Fibroblast of lung (primary cell): ENCODE measurements at regions not wholly inside any gene's neighbourhood (a gene's known extent, or its start where the extent isn't known, plus 50 kb on each side); places are given as distances from the start of the nearest gene placed in this dataset.

Experiments used
- DNase-seq, 2 donors: peaks; one replicate each; pipeline versions ENCODE4 v3.0.0 to v3.0.0-alpha.2; 2010; ENCODE audit warnings: low read depth in 2 of 2
- H2AFZ ChIP-seq: 2 replicates; pipeline ENCODE4 v1.5.1; 2012; ENCODE audit warnings: low read length, control low read depth, inconsistent platforms
- H3K27ac ChIP-seq: 2 replicates; pipeline ENCODE4 v1.5.1; 2011; ENCODE audit warnings: low read length, control low read depth; ENCODE audit not compliant: insufficient read depth
- H3K27me3 ChIP-seq: 2 replicates; pipeline ENCODE4 v1.5.1; 2011; ENCODE audit warnings: mild to moderate bottlenecking, low read length; ENCODE audit not compliant: control insufficient read depth, insufficient read depth
- H3K36me3 ChIP-seq: 2 replicates; pipeline ENCODE4 v1.5.1; 2011; ENCODE audit warnings: low read length; ENCODE audit not compliant: control insufficient read depth, insufficient read depth
- H3K4me1 ChIP-seq: 2 replicates; pipeline ENCODE4 v1.5.1; 2011; ENCODE audit warnings: low read length; ENCODE audit not compliant: control insufficient read depth, insufficient read depth; ENCODE audit errors: extremely low read depth
- H3K4me2 ChIP-seq: 2 replicates; pipeline ENCODE4 v1.5.1; 2011; ENCODE audit warnings: low read length, control low read depth; ENCODE audit not compliant: insufficient read depth; ENCODE audit errors: extremely low read depth
- H3K4me3 ChIP-seq, 4 experiments: fragments of 200-600 bp in 1 of 4; sonication (generic) in 1 of 4; replicated peaks in 1 of 4; 2 replicates each; pipeline ENCODE4 v1.5.1; 2011 to 2016; ENCODE audit warnings: low read length in 4 of 4, low read depth in 3 of 4, mild to moderate bottlenecking in 3 of 4, control low read depth in 2 of 4, inconsistent platforms in 1 of 4, mixed read lengths in 1 of 4; ENCODE audit not compliant: insufficient read depth in 1 of 4; ENCODE audit errors: control extremely low read depth in 1 of 4
- H3K79me2 ChIP-seq: 2 replicates; pipeline ENCODE4 v1.5.1; 2012; ENCODE audit warnings: mild to moderate bottlenecking, low read length, inconsistent platforms; ENCODE audit not compliant: control insufficient read depth, insufficient read depth
- H3K9ac ChIP-seq: 2 replicates; pipeline ENCODE4 v1.5.1; 2011; ENCODE audit warnings: mild to moderate bottlenecking, low read length, control low read depth; ENCODE audit not compliant: insufficient read depth
- H3K9me3 ChIP-seq: 2 replicates; pipeline ENCODE4 v1.5.1; 2012; ENCODE audit warnings: low read depth, low read length; ENCODE audit not compliant: control insufficient read depth, insufficient read depth
- H4K20me1 ChIP-seq: 2 replicates; pipeline ENCODE4 v1.5.1; 2011; ENCODE audit warnings: low read length; ENCODE audit not compliant: control insufficient read depth, insufficient read depth; ENCODE audit errors: extremely low read depth
- EZH2 ChIP-seq: IDR thresholded peaks from 2 replicates; pipeline ENCODE4 v1.5.1; 2012; ENCODE audit warnings: low read length, control low read depth, mild to moderate bottlenecking; ENCODE audit errors: missing control alignments
- TF ChIP-seq, protein P1 (sequence below), 2 donors: IDR thresholded peaks in 1 of 2; conservative IDR thresholded peaks in 1 of 2; 1 replicate in 1 of 2; 2 replicates in 1 of 2; pipeline ENCODE4 v1.5.1; 2011 to 2012; ENCODE audit warnings: low read length in 2 of 2, control low read depth in 1 of 2, inconsistent platforms in 1 of 2, low read depth in 1 of 2, mild to moderate bottlenecking in 1 of 2

DNA sequence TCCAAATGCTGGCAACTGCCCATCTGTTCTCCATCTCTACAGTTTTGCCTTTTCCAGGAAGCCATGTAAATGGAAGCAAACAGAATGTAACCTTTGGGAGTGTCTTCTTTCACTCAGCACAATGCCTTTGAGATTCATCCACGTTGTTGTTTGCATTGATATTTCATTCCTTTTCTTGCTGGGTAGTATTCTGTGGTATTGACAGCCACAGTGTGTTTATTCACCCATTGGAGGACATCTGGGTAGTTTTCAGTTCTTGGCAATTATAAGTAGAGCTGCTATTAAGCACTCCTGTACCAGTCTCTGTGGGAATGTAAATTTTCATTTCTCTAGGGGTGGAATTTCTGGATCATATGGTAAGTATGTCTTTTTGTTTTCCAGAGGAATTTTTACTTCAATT, 194.3 kb upstream of the RPS6KA3 start:
- TF ChIP-seq, protein P1, sequence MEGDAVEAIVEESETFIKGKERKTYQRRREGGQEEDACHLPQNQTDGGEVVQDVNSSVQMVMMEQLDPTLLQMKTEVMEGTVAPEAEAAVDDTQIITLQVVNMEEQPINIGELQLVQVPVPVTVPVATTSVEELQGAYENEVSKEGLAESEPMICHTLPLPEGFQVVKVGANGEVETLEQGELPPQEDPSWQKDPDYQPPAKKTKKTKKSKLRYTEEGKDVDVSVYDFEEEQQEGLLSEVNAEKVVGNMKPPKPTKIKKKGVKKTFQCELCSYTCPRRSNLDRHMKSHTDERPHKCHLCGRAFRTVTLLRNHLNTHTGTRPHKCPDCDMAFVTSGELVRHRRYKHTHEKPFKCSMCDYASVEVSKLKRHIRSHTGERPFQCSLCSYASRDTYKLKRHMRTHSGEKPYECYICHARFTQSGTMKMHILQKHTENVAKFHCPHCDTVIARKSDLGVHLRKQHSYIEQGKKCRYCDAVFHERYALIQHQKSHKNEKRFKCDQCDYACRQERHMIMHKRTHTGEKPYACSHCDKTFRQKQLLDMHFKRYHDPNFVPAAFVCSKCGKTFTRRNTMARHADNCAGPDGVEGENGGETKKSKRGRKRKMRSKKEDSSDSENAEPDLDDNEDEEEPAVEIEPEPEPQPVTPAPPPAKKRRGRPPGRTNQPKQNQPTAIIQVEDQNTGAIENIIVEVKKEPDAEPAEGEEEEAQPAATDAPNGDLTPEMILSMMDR (conservative IDR thresholded peaks at IDR 0.05 in 1 of 2, IDR thresholded peaks at IDR 0.05 in 1 of 2; ENCODE audit: low read depth in 1 of 2, low read length in 2 of 2): no peak
- TF ChIP-seq EZH2: no peak
- no peaks in the 10 kb centered on the region for H3K9me3 ChIP-seq
- H3K4me1 ChIP-seq: no peaks in the 10 kb centered on the region
- H2AFZ ChIP-seq: no peak overlapping the region
- no peak overlapping the region for H3K4me3 ChIP-seq
- H3K27me3 ChIP-seq: no peaks in the 10 kb centered on the region
- H4K20me1 ChIP-seq: no peaks in the 10 kb centered on the region
- DNase-seq: no peak
- H3K79me2 ChIP-seq: no peaks in the 10 kb centered on the region
- H3K9ac ChIP-seq: no peak overlapping the region
- H3K36me3 ChIP-seq: no peaks in the 10 kb centered on the region
- H3K27ac ChIP-seq: no peak overlapping the region
- H3K4me2 ChIP-seq: no peak overlapping the region

DNA sequence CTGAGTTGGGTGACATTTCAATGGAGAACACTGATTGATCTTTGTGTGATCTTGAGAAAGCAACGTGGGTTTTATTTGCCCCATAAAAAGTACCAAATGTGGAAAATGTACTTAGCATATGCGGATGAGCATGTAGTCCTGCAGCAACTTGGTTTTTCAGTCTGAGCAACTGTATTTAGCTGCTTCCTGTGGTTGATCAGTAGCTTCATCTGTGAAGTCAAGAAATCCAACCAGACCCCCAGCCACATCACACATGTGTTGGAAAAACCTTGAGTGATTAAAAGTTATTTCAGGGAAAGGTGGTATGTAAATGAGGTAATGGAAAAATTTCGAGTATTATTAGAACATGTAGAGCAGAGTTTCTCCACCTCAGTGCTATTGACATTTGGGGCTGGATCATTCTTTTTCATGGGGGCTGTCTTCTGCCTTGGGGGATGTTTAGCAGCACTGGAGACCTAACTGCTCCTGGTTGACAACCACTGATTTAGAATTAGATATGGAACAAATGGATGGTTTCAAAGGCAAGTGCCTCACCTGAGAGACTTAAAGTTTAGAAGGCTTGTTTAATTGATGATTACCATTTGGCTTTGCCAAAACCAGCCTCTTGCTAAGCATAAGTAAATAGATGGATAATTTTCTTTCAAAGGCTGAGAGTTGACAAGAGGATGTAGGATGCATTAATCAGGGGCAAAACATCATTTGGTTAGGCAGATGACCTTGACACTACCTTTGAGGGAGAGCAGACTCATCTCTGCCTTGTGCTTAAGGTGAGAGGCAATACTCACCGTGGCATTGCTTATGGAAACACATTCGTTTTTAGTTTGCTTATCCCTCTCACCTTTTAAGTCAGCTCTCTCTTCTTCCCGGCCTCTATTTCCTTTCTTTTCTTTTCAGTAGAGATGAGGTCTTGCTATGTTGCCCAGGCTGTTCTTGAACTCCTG, 193.0 kb upstream of the RPS6KA3 start:
- Histone ChIP-seq H4K20me1 (no peaks in the 10 kb centered on the region), H3K36me3 (no peaks in the 10 kb centered on the region), H3K4me2 (no peak overlapping the region), H3K27me3 (no peaks in the 10 kb centered on the region), H3K27ac (no peak overlapping the region), H3K4me3 (no peak overlapping the region), H3K9ac (no peak overlapping the region), H3K9me3 (no peaks in the 10 kb centered on the region), H3K79me2 (no peaks in the 10 kb centered on the region), H2AFZ (no peak overlapping the region), H3K4me1 (no peaks in the 10 kb centered on the region)
- DNase-seq: no peak
- TF ChIP-seq, protein P1 (conservative IDR thresholded peaks at IDR 0.05 in 1 of 2, IDR thresholded peaks at IDR 0.05 in 1 of 2; ENCODE audit: low read depth in 1 of 2, low read length in 2 of 2): no peak
- TF ChIP-seq EZH2: no peak

DNA sequence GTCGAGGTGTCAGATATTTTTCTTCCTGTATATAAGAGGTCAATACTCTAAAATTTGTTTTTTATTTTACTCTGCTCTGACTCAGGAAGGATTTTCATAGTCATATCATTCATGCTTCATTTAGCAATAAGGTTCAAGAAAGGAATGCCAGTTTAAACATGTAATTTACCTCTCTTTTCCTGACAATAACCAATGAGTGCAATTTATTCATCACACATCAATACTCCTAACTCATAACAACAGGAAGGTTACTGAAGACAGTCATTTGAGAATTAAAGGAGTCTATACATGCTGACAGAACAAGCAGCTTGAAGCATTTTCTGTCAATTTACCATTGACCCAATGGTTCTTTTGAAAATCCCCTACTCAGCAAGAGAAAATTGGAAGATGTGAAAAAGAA, 190.3 kb upstream of the RPS6KA3 start:
- no peak overlapping the region for H3K4me3 ChIP-seq
- no peak for DNase-seq
- no peak overlapping the region for H3K27ac ChIP-seq
- TF ChIP-seq, protein P1 (conservative IDR thresholded peaks at IDR 0.05 in 1 of 2, IDR thresholded peaks at IDR 0.05 in 1 of 2; ENCODE audit: low read depth in 1 of 2, low read length in 2 of 2): no peak
- H3K4me2 ChIP-seq: no peak overlapping the region
- H3K9ac ChIP-seq: no peak overlapping the region
- no peaks in the 10 kb centered on the region for H4K20me1 ChIP-seq
- H3K36me3 ChIP-seq: no peaks in the 10 kb centered on the region
- H3K79me2 ChIP-seq: no peaks in the 10 kb centered on the region
- peaks cover 2% of the 10 kb centered on the region for H3K4me1 ChIP-seq
- H3K27me3 ChIP-seq: no peaks in the 10 kb centered on the region
- H3K9me3 ChIP-seq: no peaks in the 10 kb centered on the region
- no peak overlapping the region for H2AFZ ChIP-seq
